ENCODE measurements at regions not wholly inside any gene's neighbourhood (a gene's known extent, or its start where the extent isn't known, plus 50 kb on each side); places are given as distances from the start of the nearest gene placed in this dataset.
A peak's percentile ranks its signal among the peaks of the same experiment; 100 is the strongest.

GRCh38 chr11:43561832-43562231 lies 118.7 kb upstream of the HSD17B12 start:
- CTCF ChIA-PET, result no interaction called here
- Mint-ChIP-seq H3K4me3 (no peak overlapping the region), H3K27me3 (peaks cover 61% of the 10 kb centered on the region), H3K27ac (no peak overlapping the region), H3K9me3 (ENCODE audit: insufficient read depth) (no peaks in the 10 kb centered on the region), H3K4me1 (no peaks in the 10 kb centered on the region)
- TF ChIP-seq, protein P1, sequence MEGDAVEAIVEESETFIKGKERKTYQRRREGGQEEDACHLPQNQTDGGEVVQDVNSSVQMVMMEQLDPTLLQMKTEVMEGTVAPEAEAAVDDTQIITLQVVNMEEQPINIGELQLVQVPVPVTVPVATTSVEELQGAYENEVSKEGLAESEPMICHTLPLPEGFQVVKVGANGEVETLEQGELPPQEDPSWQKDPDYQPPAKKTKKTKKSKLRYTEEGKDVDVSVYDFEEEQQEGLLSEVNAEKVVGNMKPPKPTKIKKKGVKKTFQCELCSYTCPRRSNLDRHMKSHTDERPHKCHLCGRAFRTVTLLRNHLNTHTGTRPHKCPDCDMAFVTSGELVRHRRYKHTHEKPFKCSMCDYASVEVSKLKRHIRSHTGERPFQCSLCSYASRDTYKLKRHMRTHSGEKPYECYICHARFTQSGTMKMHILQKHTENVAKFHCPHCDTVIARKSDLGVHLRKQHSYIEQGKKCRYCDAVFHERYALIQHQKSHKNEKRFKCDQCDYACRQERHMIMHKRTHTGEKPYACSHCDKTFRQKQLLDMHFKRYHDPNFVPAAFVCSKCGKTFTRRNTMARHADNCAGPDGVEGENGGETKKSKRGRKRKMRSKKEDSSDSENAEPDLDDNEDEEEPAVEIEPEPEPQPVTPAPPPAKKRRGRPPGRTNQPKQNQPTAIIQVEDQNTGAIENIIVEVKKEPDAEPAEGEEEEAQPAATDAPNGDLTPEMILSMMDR (IDR thresholded peaks at IDR 0.05), result no peak
- TF ChIP-seq EZH2 (IDR thresholded peaks at IDR 0.05; ENCODE audit: borderline replicate concordance, insufficient read depth, low read depth, low read length, poor library complexity, severe bottlenecking), result no peak
- Histone ChIP-seq H3K36me3 (replicated peaks in 1 of 2; ENCODE audit: control extremely low read depth in 1 of 2, control insufficient read depth in 1 of 2, extremely low read depth in 1 of 2, insufficient read depth in 2 of 2, low read length in 1 of 2) (no peaks in the 10 kb centered on the region), H3K27ac (ENCODE audit: low read length in 2 of 2) (no peak overlapping the region), H3K4me3 (ENCODE audit: control extremely low read depth in 1 of 5, extremely low read depth in 1 of 5, insufficient read depth in 1 of 5, low read depth in 2 of 5, low read length in 4 of 5) (no peak overlapping the region), H3K9me3 (ENCODE audit: control extremely low read depth in 1 of 3, control insufficient read depth in 2 of 3, insufficient read depth in 1 of 3, low read length in 2 of 3) (no peaks in the 10 kb centered on the region), H3K79me2 (ENCODE audit: control insufficient read depth, insufficient read depth, low read length) (no peaks in the 10 kb centered on the region), H3K9ac (ENCODE audit: low read length) (no peak overlapping the region), H3K27me3 (replicated peaks in 1 of 4; ENCODE audit: control extremely low read depth in 1 of 4, control insufficient read depth in 3 of 4, insufficient read depth in 4 of 4, low read length in 3 of 4) (peaks cover 0 to 32% (median 16%) of the 10 kb centered on the region in 4 experiments), H3K4me1 (ENCODE audit: control insufficient read depth in 2 of 2, insufficient read depth in 2 of 2, low read length in 2 of 2) (peaks cover 0 to 6% of the 10 kb centered on the region in 2 donors), H3K4me2 (replicated peaks; ENCODE audit: low read depth, low read length, poor library complexity, severe bottlenecking) (no peak overlapping the region), H4K20me1 (ENCODE audit: control insufficient read depth, insufficient read depth, low read length, poor library complexity, severe bottlenecking) (no peaks in the 10 kb centered on the region), H2AFZ (ENCODE audit: insufficient read depth, low read depth, low read length, poor library complexity, severe bottlenecking) (no peak overlapping the region)
- POLR2A ChIA-PET, result no interaction called here
- 57% methylated on average over 1 of the region's 3 CpGs for WGBS (ENCODE audit: insufficient coverage)
- no peak for DNase-seq
- ATAC-seq (ENCODE audit: low read depth), result no peak
- intact Hi-C loops (cut with micrococcal nuclease), result no loop called here

GRCh38 chr11:43567396-43567975 lies 113.1 kb upstream of the HSD17B12 start:
- no peak overlapping the region for H3K27ac Mint-ChIP-seq
- intact Hi-C loops (cut with micrococcal nuclease), result no loop called here

More at GRCh38 chr11:43567396-43567975, 113.1 kb upstream of the HSD17B12 start:
- 14% methylated on average over 3 of the region's 5 CpGs for WGBS (ENCODE audit: insufficient coverage)
- Mint-ChIP-seq H3K4me1 (no peaks in the 10 kb centered on the region), H3K4me3 (no peak overlapping the region), H3K9me3 (ENCODE audit: insufficient read depth) (no peaks in the 10 kb centered on the region), H3K27me3 (peaks cover 76% of the 10 kb centered on the region)
- no peak overlapping the region for H2AFZ ChIP-seq (ENCODE audit: insufficient read depth, low read depth, low read length, poor library complexity, severe bottlenecking)
- H3K79me2 ChIP-seq (ENCODE audit: control insufficient read depth, insufficient read depth, low read length), result no peaks in the 10 kb centered on the region
- CTCF ChIA-PET, result interaction anchor here (0.6 to 2.1 kb wide), 4 partner anchors 16 to 20 kb away, joined by 3 to 6 read pairs (median 4); no protein-coding TSS in a partner anchor
- H3K36me3 ChIP-seq (replicated peaks in 1 of 2; ENCODE audit: control extremely low read depth in 1 of 2, control insufficient read depth in 1 of 2, extremely low read depth in 1 of 2, insufficient read depth in 2 of 2, low read length in 1 of 2), result no peaks in the 10 kb centered on the region
- H4K20me1 ChIP-seq (ENCODE audit: control insufficient read depth, insufficient read depth, low read length, poor library complexity, severe bottlenecking), result no peaks in the 10 kb centered on the region
- DNase-seq (peak; percentile 36), ATAC-seq (ENCODE audit: low read depth) (no peak)
- POLR2A ChIA-PET, result no interaction called here
- H3K4me3 ChIP-seq (ENCODE audit: control extremely low read depth in 1 of 5, extremely low read depth in 1 of 5, insufficient read depth in 1 of 5, low read depth in 2 of 5, low read length in 4 of 5), result no peak overlapping the region
- TF ChIP-seq EZH2 (IDR thresholded peaks at IDR 0.05; ENCODE audit: borderline replicate concordance, insufficient read depth, low read depth, low read length, poor library complexity, severe bottlenecking), result no peak
- TF ChIP-seq, protein P1 (IDR thresholded peaks at IDR 0.05), result peak; percentile 71
- no peak overlapping the region for H3K27ac ChIP-seq (ENCODE audit: low read length in 2 of 2)
- H3K4me1 ChIP-seq (ENCODE audit: control insufficient read depth in 2 of 2, insufficient read depth in 2 of 2, low read length in 2 of 2), result no peaks in the 10 kb centered on the region
- no peak overlapping the region for H3K9ac ChIP-seq (ENCODE audit: low read length)
- H3K27me3 ChIP-seq (replicated peaks in 1 of 4; ENCODE audit: control extremely low read depth in 1 of 4, control insufficient read depth in 3 of 4, insufficient read depth in 4 of 4, low read length in 3 of 4), result peaks cover 0 to 21% (median 11%) of the 10 kb centered on the region in 4 experiments
- H3K4me2 ChIP-seq (replicated peaks; ENCODE audit: low read depth, low read length, poor library complexity, severe bottlenecking), result no peak overlapping the region
- H3K9me3 ChIP-seq (ENCODE audit: control extremely low read depth in 1 of 3, control insufficient read depth in 2 of 3, insufficient read depth in 1 of 3, low read length in 2 of 3), result no peaks in the 10 kb centered on the region

Measured in B cell (primary cell).